GM12891 (cell line): ENCODE measurements at regions not wholly inside any gene's neighbourhood (a gene's known extent, or its start where the extent isn't known, plus 50 kb on each side); places are given as distances from the start of the nearest gene placed in this dataset.

Experiments
- POLR2A ChIP-seq: IDR thresholded peaks from 2 replicates; pipeline ENCODE4 v1.6.1; 2011; ENCODE audit warnings: low read depth, low read length, control low read depth
- POLR2AphosphoS5 ChIP-seq: IDR thresholded peaks from 2 replicates; pipeline ENCODE4 v1.6.1; 2011; ENCODE audit warnings: low read depth, low read length, control low read depth
- TAF1 ChIP-seq: IDR thresholded peaks from 2 replicates; pipeline ENCODE4 v1.6.1; 2011; ENCODE audit warnings: low read depth, low read length, control low read depth

DNA sequence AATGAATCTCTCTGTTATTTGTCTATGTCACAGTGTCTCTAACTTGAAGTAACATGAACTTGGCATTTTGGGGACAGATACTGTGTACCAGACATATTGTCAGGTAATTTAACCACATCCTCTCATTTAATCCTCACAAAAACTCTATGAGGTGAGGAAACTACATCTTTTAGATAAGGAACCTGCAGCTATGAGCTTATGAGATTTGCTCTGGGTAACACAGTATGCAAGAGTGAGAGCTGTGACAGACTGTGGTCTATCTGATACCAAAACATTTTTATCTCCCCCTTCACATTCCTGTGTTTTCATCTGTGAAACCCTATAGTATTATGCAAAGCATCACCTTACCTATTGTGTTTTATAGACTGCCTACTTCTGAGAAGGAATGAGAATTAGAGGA, 58.4 kb upstream of the HS3ST1 start:
- TF ChIP-seq POLR2AphosphoS5 (no peak), POLR2A (no peak), TAF1 (no peak)
